ENCODE measurements at regions not wholly inside any gene's neighbourhood (a gene's known extent, or its start where the extent isn't known, plus 50 kb on each side); places are given as distances from the start of the nearest gene placed in this dataset. TPM values are rescaled to one million over a fixed set of nuclear protein-coding genes. Genes with fewer than 3 reads are reported as not detected.

Small RNAs in the stretch of these regions (small RNA-seq; reads per million reads assigned to genes)
- gene RNU6-1228P (ENCODE audit: low replicate concordance), result not detected
